ENCODE measurements at regions not wholly inside any gene's neighbourhood (a gene's known extent, or its start where the extent isn't known, plus 50 kb on each side); places are given as distances from the start of the nearest gene placed in this dataset.

GRCh38 chr5:60540856-60541805, 158.8 kb downstream of the DEPDC1B start:
- ATAC-seq (no peak), DNase-seq (no peak)
- 65 to 67% methylated on average over 5 of the region's 5 CpGs for WGBS, 2 donors
- Histone ChIP-seq H3K4me3 (no peak overlapping the region), H3K36me3 (replicated peaks in 1 of 2; ENCODE audit: insufficient read depth in 1 of 2, low read depth in 2 of 2) (no peaks in the 10 kb centered on the region), H3K27ac (no peak overlapping the region), H3K4me1 (no peaks in the 10 kb centered on the region), H3K9me3 (no peaks in the 10 kb centered on the region), H3K27me3 (no peaks in the 10 kb centered on the region)
- intact Hi-C loops (cut with DNase I), result no loop called here
- no peak for TF ChIP-seq POLR2A (IDR thresholded peaks at IDR 0.05)
- TF ChIP-seq CTCF (IDR thresholded peaks at IDR 0.05), result no peak

- H3K4me3 ChIP-seq, result no peak overlapping the region
- intact Hi-C loops (cut with DNase I), result no loop called here
- ATAC-seq (no peak), DNase-seq (no peak)
- no peak overlapping the region for H3K27ac ChIP-seq
- H3K36me3 ChIP-seq (replicated peaks in 1 of 2; ENCODE audit: insufficient read depth in 1 of 2, low read depth in 2 of 2), result no peaks in the 10 kb centered on the region
- no peak for TF ChIP-seq CTCF (IDR thresholded peaks at IDR 0.05)
- no peak for TF ChIP-seq POLR2A (IDR thresholded peaks at IDR 0.05)
- H3K4me1 ChIP-seq, result no peaks in the 10 kb centered on the region
- WGBS, 2 donors, result 60 to 67% methylated on average over 1 of the region's 1 CpG
- H3K27me3 ChIP-seq, result no peaks in the 10 kb centered on the region
- no peaks in the 10 kb centered on the region for H3K9me3 ChIP-seq
Measured at GRCh38 chr5:60538955-60539866, 160.8 kb downstream of the DEPDC1B start.

GRCh38 chr5:60538426-60538825, 161.5 kb downstream of the DEPDC1B start:
- no peaks in the 10 kb centered on the region for H3K36me3 ChIP-seq (replicated peaks in 1 of 2; ENCODE audit: insufficient read depth in 1 of 2, low read depth in 2 of 2)
- TF ChIP-seq POLR2A (IDR thresholded peaks at IDR 0.05) (no peak), CTCF (IDR thresholded peaks at IDR 0.05) (no peak)
- no peak for ATAC-seq
- WGBS, 2 donors, result 65 to 72% methylated on average over 2 of the region's 2 CpGs
- H3K4me3 ChIP-seq, result no peak overlapping the region
- no peaks in the 10 kb centered on the region for H3K9me3 ChIP-seq
- no peak for DNase-seq
- no peaks in the 10 kb centered on the region for H3K4me1 ChIP-seq
- intact Hi-C loops (cut with DNase I), result no loop called here
- no peak overlapping the region for H3K27ac ChIP-seq
- H3K27me3 ChIP-seq, result no peaks in the 10 kb centered on the region

- 78 to 87% methylated on average over 2 of the region's 2 CpGs for WGBS, 2 donors
- H3K36me3 ChIP-seq (replicated peaks in 1 of 2; ENCODE audit: insufficient read depth in 1 of 2, low read depth in 2 of 2), result no peaks in the 10 kb centered on the region
- intact Hi-C loops (cut with DNase I), result no loop called here
- no peak for TF ChIP-seq CTCF (IDR thresholded peaks at IDR 0.05)
- TF ChIP-seq POLR2A (IDR thresholded peaks at IDR 0.05), result no peak
- no peaks in the 10 kb centered on the region for H3K4me1 ChIP-seq
- H3K4me3 ChIP-seq, result no peak overlapping the region
- DNase-seq (no peak), ATAC-seq (no peak)
- no peak overlapping the region for H3K27ac ChIP-seq
- H3K27me3 ChIP-seq, result no peaks in the 10 kb centered on the region
- H3K9me3 ChIP-seq, result no peaks in the 10 kb centered on the region
Measured at GRCh38 chr5:60535951-60536350, 164.0 kb downstream of the DEPDC1B start.
